Fibroblast of skin of scalp (primary cell): ENCODE measurements at regions not wholly inside any gene's neighbourhood (a gene's known extent, or its start where the extent isn't known, plus 50 kb on each side); places are given as distances from the start of the nearest gene placed in this dataset.
"Not testable (repeated sequence)": the region's sequence is repeated elsewhere in the genome, so short reads cannot be mapped to it uniquely, and the experiment has no call there.

Experiments used
- DNase-seq: peaks from one replicate; pipeline ENCODE4 v3.0.0-alpha.2; 2013

DNA sequence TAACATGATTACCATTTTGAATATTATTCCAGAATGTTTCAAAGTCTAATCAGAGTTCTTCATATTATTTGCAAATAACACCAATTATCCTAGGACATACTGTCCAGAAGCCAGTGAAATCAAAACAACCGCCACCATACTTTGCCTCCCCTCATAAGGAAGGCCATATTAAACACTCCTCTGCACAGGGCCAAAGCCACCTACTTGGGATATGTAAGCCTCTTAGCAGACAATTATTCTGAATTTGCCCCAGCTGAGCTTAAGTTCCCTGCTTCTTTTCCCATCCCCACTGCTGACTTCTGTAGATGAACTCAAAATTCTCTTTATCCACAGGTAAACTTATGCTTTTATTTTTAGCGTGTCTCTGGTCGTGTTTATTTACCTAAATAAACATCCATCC is 374.0 kb downstream of the KIF2B start:
- DNase-seq: no peak

DNA sequence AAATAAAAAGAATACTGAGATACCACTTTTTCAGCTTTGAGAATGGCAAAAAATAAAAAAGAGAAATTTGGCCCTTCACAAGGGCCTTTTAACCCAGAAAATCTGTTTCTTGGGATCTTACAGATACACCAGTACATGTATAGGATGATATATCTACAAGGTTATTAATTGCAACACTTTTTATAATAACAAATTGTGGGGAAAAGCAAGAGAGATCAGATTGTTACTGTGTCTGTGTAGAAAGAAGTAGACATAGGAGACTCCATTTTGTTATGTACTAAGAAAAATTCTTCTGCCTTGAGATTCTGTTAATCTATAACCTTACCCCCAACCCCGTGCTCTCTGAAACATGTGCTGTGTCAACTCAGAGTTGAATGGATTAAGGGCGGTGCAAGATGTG is 378.7 kb downstream of the KIF2B start:
- not testable (repeated sequence) for DNase-seq

DNA sequence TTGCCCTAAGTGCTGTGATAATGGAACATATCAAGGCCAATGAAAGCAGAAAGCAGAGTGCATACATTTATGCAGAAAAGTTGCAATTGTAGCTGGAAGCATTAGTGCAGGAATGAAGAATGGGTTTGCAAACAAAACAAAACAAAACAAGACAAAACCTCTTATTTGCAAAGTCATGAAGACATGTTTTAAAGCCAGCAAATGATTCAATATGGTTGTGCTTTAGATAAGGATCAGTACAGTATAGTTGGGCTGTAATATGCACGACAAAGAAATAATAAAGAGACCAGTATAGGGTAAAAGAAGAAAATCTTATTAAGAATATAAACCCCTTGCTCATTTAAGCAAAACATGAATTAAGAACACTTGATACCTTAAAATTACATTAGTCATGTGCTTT is 398.1 kb downstream of the KIF2B start:
- DNase-seq: no peak

DNA sequence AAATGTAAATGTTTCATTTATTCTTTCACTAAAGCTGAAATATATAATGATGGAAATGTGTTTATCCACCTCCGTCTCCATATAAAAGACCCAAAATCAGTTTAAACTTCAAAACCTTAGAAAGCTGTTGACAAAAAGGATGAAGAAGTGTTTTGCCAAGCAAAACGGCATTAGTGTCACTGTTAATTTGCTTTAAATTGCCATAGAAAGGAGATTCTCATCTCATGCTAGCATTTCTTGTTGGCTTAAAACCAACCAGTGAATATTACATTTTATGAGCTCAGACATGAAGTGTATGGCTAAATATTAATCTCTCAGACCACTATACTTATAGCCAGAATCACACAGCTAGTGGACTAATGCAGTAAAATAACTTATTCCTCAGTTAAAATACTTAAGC is 398.8 kb downstream of the KIF2B start:
- no peak for DNase-seq

DNA sequence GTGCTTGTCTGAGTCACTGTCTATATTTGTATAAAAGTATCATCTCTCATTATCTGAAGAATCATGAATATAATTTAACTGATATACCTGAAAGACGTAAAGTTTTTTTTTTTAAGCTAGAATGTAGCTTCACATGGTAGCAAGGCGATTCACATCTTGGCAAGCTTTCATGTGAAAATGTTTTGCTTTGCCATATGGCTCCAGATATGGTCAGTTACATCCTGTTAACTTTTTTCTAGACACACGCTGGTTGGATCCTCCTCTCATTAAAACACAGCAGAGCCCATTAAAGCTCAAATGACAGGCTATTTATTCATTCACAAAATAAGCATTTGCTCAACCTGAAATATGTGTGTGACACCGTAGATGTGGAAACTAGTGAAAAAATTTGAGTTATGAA is 412.8 kb downstream of the KIF2B start:
- DNase-seq: no peak

DNA sequence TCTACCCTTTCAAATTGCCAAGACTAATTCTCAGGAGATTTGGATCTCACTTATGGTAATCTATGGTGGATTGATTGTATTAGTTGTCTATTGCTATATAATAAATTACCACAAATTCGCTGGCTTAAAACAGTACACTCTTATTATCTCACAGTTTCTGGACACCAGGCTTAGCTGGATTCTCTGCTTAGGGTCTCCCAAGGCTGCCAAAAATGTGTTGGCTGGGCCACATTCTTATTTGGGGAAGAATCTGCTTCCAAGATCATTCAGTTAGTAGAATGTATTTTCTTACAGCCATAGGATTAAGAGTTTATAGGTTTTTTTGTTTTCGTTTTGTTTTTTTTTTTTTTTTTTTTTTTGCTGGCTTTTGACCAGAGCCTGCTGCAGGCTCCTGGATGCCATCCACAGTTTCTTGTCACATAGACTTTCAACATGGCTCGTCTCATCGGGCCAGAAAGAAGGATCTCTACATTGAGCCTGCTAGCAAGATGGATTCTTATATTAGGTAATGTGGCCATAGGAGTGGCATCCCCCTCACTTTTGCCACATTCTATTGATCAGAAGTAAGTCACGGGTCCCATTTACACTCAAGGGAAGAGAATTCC is 415.3 kb downstream of the KIF2B start:
- DNase-seq: no peak

DNA sequence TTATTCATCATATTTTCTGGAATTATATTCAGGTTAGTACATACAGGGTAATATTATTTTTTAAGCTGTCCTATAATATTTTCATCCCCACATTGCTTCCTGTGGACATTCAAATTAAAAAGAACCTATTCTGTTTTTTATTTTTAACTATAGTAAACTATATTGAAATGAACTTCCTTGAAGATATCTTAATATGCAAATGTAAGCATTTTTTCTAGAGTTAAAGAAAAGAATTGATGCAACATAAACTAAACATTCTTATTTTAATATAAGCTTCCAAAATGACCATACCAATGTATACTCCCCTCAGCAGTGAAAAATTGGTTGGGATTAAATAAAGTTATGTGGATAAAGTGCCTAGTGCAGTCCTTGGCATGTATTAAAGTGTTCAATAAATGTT is 416.6 kb downstream of the KIF2B start:
- DNase-seq: no peak

DNA sequence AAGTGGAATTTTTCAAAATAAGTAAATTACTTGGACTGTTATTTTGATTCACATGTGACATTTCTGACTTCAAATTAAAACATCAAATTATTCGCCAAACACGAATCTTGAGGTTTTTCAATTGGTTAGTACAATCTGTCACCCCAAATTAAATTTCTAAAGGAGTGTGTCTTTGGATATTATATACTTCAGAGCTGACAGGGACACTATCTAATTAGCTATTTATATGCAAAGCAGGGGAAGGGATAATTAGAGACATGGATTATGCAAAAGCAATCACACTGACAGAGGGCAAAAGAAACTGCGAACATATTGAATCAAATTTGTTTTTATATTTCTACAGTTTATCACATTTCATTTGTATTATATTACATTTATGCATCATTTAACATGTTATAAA is 433.0 kb downstream of the KIF2B start:
- no peak for DNase-seq

DNA sequence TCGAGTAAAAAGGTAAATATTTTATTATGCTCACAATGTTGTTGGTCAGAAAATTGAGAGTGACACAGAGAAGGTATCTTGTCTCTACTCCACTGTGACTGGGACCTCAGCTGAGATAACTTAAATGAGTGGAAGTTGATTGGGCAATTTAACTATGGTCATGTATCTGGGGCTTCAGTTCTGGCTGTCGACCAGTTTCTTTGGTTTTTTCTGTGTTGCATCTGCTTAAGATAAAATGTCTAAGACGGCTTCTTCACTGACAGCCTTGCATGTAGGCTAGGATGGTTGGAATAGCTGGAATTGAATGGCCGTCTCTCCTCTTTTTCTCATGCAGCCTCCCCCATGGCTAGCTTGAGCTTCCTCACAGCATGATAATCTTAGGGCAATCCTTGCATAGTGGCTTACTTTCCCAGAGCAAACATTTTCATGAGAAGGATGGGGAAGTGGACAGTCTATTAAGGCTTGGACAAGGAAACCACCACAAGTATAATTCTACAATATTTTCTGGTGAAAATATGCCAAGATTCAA is 433.7 kb downstream of the KIF2B start:
- no peak for DNase-seq

DNA sequence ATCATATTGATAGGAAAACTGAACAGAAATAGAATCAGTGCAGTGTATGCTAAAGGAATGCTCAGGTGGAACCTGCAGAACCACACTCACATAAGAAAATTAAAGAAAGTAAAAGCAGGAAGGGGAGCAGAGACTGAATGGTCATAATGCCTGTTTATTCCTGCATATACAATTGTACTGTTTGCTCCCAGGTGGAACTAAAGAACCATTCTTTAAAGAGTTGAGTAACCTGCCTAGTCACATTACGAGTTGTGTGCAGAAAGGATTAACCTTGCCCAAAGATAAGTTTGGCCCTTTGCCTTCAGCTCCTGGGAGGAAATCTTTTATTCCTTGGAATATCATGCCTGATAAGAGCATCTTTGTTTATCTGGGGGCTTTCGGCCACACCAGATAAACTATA is 434.7 kb downstream of the KIF2B start:
- no peak for DNase-seq

DNA sequence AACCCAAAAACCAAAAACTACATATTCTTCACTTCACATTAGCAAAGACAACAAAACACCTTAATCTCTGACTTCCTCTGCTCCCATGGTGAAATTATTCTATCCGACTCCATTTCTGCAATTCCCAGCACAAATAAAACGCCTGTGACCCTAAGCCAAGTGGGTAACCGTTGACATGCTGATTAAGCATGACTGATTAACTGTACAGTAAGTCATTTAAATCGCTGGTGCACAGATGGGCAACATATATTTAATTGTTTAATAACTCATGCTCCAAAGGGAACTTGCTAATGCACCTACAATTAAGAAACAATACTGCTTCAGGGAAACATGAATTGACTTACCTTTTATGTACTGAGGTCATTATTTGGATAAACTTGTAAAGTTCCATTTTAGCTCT is 436.7 kb downstream of the KIF2B start:
- DNase-seq: no peak

DNA sequence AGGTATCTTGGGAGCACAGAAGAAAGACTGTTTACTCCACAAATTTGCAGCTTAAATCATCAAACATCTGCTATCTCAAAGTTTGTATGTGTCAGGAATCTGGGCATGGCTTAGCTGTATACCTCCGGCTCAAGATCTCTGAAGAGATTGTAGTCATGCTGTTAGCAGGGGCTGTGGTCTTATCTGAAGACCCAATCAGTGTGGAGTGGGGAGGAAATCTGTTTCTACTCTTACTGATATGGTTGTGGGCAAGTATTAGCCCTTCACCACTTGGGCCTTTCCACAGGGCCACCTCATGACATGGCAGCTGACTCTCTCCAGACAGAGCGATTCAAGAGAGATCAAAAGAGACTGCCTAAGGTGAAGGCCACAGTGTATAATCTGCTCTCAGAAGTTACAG is 438.7 kb downstream of the KIF2B start:
- no peak for DNase-seq

DNA sequence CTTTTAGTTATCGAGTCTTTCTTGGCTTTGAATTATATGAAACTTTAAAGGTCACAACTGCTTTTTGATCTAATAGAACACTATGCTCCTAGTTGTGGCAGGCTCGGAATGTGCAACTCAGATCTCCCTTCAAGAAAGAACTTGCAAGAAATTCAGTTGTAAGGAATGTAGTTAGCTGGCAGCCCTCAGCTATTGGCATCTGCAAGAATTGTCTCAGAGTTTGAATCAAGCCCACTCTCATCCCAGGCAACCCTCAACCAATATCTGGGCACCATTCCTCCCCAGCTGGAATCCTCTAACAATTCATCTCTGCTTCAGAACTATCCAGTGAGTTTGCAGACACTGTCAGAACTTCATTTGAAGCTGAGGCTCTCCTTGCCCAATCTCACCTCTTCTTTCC is 447.2 kb downstream of the KIF2B start:
- no peak for DNase-seq

DNA sequence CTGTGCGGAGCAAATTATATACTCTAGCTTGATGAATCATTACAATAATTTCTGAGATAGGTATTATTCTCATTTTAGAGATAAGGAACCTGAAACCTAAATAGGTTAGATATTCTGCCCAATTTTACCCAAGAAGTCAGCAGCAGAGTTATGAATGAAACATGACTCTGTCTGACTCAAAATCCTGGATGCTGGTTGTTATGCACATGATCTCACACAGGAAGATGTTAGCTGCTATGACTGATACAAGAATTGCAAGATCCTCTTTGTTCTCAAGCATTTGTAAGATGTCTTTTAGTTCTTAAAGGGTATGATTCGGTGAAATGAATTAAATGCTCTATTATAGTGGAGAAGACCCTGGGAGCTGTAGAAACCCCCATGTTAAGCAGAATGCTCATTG is 447.8 kb downstream of the KIF2B start:
- no peak for DNase-seq

DNA sequence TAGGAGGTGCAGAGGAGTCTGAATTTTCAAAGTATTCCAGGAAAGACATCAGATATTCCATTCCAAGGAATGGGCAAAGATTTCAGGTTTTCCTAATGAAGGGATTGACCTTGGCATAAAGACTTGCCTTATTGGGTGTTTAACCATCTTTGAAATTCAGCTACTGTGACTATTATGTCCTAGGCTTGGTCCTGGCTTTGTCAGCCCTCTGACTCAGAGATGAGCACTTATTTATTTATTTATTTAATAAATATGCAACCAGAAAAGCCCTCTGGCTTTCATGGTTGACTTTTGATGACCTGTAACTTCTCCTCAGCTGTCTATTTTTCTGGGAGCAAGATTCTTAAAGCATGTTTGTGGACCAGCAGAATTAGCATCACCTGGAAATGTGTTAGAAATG is 455.1 kb downstream of the KIF2B start:
- no peak for DNase-seq

DNA sequence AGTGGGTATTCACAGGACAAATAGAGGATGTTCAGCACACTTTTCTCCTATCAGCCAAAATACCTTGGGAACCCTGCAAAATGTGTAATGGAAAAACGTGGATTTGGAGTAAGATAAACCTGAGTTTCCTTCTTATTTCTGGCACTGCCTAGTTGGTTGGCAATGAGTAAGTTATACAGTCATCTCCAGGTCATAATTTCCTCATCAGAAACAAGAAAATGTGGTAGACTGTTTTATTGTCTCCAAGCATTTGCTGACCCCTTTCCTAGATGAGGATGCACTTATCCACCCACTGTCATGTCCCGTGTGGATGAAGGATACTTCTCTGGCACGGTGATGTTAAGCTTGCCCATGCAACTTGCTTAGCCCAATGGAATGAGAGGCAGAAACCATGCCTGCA is 458.0 kb downstream of the KIF2B start:
- DNase-seq: no peak

DNA sequence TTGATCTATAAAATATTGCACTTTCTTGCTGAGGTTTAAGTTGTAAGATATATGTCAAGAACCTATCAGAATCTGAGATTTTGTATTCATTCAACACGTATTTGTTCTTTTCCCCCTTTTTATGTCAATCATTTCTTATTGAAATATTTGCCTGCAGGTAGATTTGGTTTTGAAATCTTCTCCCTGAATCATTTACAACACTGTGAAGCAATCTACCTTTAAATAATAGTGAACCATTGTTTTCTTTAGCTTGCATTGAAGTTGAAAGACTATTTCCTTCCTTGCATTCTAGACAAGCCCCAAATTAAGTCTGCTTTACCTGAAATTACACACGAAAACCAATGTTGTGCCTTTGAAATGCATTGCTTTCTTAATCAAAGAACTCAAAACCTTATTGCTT is 460.2 kb downstream of the KIF2B start:
- no peak for DNase-seq

DNA sequence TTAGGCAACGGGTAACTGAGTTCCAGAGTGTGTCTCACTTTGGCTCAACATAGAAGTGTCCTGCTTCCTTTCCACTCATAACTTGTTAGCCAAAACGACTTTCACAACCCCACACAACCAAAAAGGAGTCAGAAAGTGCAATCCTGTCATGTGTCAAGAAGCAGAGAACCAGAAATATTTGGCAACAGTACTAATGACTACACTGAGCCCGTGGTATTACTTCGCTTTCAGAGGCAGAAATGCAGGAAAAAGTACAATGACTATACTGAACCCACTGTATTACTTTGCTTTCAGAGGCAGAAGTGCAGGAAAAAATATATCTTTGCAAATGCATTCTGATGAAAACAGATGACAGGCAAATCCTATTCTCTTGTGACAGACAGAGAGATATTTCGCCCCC is 484.6 kb downstream of the KIF2B start:
- DNase-seq: peak; percentile 4

DNA sequence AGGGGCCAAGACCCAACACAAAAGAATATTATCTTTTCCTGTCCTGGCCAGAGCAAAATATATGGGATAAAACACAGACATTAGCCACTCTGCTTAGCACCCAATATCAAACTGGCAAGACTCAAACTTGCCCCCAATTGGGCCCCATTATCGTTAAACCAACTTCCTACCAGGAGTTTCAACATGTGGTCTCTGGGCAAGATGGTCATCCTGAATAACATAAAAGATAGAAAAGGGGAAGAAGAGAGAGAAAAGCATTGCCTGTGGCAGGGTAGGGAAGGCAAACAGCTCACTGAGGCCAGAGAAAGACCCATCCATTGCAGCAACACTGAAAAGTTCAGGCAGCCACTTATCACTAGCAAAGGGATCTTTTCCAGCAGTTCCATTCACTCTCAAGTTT is 502.1 kb downstream of the KIF2B start:
- DNase-seq: no peak

DNA sequence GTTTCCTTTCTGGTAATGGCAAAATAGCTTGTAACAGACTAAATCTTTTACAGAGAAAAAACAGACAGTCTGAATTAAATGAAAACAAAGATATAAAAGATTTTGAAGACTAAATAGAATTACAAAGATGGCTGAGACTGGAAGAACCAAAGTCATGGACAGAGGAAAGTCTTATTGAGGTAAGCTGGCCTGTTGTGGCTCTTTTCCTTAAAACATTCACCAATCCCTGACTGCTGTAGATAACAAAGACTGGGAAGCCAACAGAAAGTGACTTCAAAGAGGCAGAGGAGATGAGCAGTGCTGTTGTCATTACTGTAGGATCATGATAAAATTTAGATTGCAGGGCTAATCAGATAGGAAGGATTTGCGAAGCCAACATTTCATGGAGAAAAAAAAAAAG is 517.0 kb downstream of the KIF2B start:
- no peak for DNase-seq

DNA sequence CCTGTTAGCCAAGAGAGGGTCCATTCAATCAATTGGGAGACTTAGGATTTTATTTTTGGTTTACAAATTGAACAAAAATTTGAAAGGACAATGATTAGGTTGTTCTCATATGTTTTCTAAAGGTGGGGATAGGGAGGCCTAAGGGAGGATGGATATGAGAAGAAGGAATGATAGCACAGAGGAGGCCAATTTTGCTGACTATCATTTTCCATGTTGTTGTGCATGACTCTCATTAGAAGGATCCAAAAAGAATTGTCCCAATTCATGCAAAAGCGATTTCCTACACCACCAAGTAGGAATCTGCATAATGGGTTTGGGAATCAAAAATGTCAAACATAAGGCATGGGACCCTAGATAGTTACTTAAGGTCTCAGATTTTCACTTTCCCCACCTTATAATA is 524.8 kb downstream of the KIF2B start:
- no peak for DNase-seq

DNA sequence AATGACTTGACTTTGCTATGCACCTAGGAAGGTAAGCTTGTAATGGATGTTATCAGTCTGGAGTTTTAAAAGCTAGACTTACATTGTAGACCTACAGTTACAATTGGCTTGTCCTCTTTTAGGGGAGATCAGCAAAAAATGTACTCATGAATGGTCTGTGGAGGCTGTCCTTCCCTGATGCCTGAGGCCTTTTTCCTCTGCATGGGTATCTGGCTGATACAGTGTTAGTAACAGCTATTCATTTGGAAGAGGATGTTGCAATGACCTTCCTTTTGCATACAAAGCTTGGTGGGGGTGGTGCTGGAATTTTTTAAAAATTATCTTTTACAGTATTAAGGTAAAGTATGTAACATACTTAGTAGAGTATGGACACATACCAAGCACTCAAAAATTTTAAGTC is 525.5 kb downstream of the KIF2B start:
- no peak for DNase-seq

DNA sequence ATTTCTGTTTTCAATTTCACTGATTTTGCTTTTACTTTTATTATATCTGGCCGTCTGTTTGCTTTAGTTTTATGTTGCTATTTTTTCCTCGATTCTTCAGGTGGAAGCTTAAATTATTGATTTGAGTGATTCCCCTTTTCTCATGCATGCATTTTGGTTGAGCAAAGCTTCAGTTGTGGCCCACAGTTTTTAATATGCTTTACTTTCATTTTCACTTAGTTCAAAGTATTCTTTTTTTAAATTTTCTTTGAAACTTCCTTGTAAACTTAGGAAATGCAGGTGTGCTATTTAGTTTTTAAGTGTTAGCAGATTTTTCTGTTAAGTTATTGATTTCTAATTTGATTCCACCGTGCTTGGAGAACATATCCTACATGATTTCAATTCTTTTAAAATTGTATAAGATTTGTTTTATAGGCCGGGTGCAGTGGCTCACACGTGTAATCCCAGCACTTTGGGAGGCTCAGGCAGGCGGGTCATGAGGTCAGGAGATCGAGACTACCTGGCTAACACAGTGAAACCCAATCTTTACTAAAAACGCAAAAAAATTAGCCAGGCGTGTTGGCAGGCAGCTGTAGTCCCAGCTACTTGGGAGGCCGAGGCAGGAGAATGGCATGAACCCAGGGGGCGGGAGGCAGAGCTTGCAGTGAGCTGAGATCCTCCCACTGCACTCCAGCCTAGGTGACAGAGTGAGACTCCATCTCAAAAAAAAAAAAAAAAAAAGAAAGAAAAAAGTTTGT is 531.2 kb downstream of the KIF2B start:
- DNase-seq: no peak

DNA sequence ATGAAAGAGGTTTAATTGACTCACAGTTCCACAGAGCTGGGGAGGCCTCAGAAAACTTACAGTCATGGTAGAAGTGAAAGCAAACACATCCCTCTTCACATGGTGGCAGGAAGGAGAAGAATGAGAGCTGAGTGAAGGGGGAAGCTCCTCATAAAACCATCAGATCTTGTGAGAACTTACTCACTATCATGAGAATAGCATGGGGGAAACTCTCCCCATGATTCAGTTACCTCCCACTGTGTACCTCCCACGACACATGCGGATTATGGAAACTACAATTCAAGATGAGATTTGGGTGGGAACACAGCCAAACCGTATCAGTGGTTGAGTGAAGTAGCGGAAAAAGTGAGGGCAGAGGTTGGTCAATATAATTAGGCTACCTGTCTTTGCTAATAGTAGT is 538.3 kb downstream of the KIF2B start:
- not testable (repeated sequence) for DNase-seq

DNA sequence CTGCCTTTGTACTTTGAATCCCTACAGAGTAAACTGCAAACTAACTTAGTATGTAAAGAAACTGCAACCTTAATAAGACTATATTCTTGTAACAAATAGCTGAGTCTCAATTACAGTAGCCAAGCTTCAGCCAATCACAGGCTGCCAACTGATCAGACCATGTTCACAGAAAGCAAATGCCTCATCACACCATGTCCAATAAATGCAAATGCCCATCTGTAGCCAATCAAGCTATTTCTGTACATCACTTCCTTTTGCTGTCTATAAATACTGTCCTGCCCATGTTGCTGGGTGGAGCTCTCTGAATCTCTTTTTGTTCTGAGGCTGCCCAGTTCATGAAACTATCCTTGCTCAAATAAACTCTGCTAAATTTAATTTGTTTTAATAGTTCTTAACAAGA is 531.7 kb upstream of the TOM1L1 start:
- no peak for DNase-seq
